ENCODE measurements at regions not wholly inside any gene's neighbourhood (a gene's known extent, or its start where the extent isn't known, plus 50 kb on each side); places are given as distances from the start of the nearest gene placed in this dataset.

DNA sequence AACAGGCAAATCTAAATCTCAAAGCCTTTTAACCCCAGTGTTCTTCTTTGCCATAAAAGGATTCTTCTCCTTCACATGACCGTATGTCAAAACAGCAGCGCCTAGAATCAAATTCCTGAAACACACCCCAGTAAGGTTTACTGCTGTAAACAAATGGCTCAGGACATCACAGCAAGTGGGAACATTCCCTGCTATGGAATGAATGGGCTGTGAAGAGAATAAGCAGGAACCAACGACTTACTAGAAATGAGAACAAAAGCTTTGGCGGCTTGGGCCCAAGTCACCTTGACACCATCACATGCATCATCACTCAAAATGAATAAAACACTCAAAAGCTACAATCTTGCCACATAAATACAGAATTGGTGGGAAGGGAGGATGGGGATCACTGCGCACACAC is 80.4 kb upstream of the SPATA13 start:
- FAIRE-seq = no peak
- TF ChIP-seq POLR2A (IDR thresholded peaks at IDR 0.05; ENCODE audit: low read depth, low read length) = no peak
- no peak for DNase-seq (ENCODE audit: insufficient read length, low spot score)

- FAIRE-seq (no peak), DNase-seq (ENCODE audit: insufficient read length, low spot score) (no peak)
- TF ChIP-seq POLR2A (IDR thresholded peaks at IDR 0.05; ENCODE audit: low read depth, low read length) = no peak
These were observed 79.1 kb upstream of the SPATA13 start for GRCh38 chr13:24081387-24081786.

- no peak for TF ChIP-seq POLR2A (IDR thresholded peaks at IDR 0.05; ENCODE audit: low read depth, low read length)
- DNase-seq (ENCODE audit: insufficient read length, low spot score) (no peak), FAIRE-seq (no peak)
These were observed 77.4 kb upstream of the SPATA13 start for GRCh38 chr13:24083141-24083540.

GRCh38 chr13:24083722-24084421 is 76.6 kb upstream of the SPATA13 start:
- TF ChIP-seq POLR2A (IDR thresholded peaks at IDR 0.05; ENCODE audit: low read depth, low read length) = no peak
- DNase-seq (ENCODE audit: insufficient read length, low spot score) = no peak

GRCh38 chr13:24085662-24086061 is 74.9 kb upstream of the SPATA13 start:
- no peak for FAIRE-seq
- DNase-seq (ENCODE audit: insufficient read length, low spot score) = no peak

More at GRCh38 chr13:24083722-24084421, 76.6 kb upstream of the SPATA13 start:
- no peak for FAIRE-seq

DNA sequence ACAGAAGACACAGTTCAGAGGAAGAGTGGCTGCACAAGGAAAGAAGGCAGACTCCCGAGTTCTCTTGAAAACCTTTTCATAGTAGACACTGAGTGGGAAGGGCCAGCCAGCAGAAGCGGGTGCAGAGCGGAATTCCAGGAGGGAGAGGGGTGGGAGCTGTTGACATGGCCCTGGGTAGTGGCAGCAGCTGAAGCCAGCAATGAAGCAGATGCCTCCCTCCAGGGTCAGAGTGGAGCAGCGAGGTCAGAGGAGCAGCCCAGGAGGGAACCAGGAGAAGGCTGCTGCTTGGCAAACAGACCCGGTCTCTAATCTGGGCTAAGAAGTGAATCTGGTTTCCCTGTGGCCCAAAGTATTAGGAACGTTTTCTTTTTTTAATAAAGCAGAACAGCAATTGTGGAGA is 73.9 kb upstream of the SPATA13 start:
- FAIRE-seq = no peak
- no peak for TF ChIP-seq POLR2A (IDR thresholded peaks at IDR 0.05; ENCODE audit: low read depth, low read length)
- DNase-seq (ENCODE audit: insufficient read length, low spot score) = no peak

More at GRCh38 chr13:24085662-24086061, 74.9 kb upstream of the SPATA13 start:
- TF ChIP-seq POLR2A (IDR thresholded peaks at IDR 0.05; ENCODE audit: low read depth, low read length) = no peak

- FAIRE-seq (no peak), DNase-seq (ENCODE audit: insufficient read length, low spot score) (no peak)
- TF ChIP-seq POLR2A (IDR thresholded peaks at IDR 0.05; ENCODE audit: low read depth, low read length) = no peak
These were observed 72.8 kb upstream of the SPATA13 start for GRCh38 chr13:24087605-24088225.

DNA sequence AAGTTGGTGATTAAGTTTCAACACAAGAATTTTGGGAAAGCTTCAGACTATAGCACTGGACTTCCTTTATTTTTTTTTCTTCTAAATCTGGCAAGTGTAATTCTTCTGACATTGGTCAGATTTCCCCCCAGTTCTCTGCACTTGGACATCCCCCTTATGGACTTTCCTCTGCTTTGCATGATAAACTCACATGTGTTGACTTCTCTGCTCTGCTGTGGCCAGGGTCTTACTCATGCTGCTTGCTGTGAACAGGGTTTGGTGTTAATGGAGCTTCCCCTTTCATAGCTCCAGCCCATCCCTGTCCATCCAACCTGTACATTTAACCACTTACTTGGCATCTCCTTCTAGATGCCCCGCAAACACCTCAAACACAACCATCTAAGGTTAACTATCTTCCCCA is 70.5 kb upstream of the SPATA13 start:
- no peak for DNase-seq (ENCODE audit: insufficient read length, low spot score)
- FAIRE-seq = no peak
- no peak for TF ChIP-seq POLR2A (IDR thresholded peaks at IDR 0.05; ENCODE audit: low read depth, low read length)

GRCh38 chr13:24091080-24091479 is 69.4 kb upstream of the SPATA13 start:
- FAIRE-seq (no peak), DNase-seq (ENCODE audit: insufficient read length, low spot score) (no peak)
- no peak for TF ChIP-seq POLR2A (IDR thresholded peaks at IDR 0.05; ENCODE audit: low read depth, low read length)

- DNase-seq (ENCODE audit: insufficient read length, low spot score) = no peak
- no peak for TF ChIP-seq POLR2A (IDR thresholded peaks at IDR 0.05; ENCODE audit: low read depth, low read length)
- FAIRE-seq = no peak
These were observed 68.4 kb upstream of the SPATA13 start for GRCh38 chr13:24092108-24092507.

DNA sequence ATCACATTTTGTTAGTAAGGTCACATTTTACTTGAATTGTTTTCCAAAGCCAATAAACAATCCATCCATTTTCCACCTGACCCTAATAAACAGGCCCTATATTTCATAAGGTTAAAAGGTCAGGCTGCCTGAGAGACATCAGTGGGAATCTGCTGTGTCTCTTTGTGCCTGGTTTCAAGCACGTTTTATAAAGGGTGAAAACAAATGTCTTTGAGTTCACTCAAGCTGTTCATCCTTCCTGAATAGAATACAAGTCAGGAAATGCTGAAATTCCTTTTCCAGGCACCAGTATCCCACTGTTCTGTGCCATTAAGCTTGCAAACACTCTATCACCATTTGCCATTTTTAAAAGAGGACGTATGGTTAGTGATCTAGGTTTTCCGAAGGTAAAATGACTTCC is 67.5 kb upstream of the SPATA13 start:
- TF ChIP-seq POLR2A (IDR thresholded peaks at IDR 0.05; ENCODE audit: low read depth, low read length) = no peak
- DNase-seq (ENCODE audit: insufficient read length, low spot score) (no peak), FAIRE-seq (no peak)

- TF ChIP-seq POLR2A (IDR thresholded peaks at IDR 0.05; ENCODE audit: low read depth, low read length) = no peak
These were observed 63.9 kb upstream of the SPATA13 start for GRCh38 chr13:24096659-24097058.

DNA sequence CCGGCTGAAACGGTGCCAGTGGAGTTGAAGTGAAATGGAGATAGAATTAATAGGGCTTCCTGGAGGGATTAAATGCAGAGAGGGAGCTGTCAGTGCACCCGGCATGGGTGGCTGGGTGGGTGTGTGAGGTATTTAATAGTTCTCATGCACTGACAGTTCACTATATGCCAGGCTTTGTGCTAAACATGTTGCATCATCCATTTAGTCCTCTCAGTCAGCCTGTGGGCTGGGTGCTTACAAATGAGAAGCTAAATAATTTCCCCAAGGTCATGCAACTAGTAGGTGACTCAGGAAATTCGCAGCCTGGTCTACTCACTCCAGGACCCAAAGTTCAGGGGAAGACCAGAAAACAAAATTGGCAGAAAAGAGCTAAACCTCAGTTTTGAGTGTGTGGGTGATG is 63.5 kb upstream of the SPATA13 start:
- DNase-seq (ENCODE audit: insufficient read length, low spot score) (no peak), FAIRE-seq (no peak)
- no peak for TF ChIP-seq POLR2A (IDR thresholded peaks at IDR 0.05; ENCODE audit: low read depth, low read length)

More at GRCh38 chr13:24096659-24097058, 63.9 kb upstream of the SPATA13 start:
- no peak for FAIRE-seq
- DNase-seq (ENCODE audit: insufficient read length, low spot score) = no peak

DNA sequence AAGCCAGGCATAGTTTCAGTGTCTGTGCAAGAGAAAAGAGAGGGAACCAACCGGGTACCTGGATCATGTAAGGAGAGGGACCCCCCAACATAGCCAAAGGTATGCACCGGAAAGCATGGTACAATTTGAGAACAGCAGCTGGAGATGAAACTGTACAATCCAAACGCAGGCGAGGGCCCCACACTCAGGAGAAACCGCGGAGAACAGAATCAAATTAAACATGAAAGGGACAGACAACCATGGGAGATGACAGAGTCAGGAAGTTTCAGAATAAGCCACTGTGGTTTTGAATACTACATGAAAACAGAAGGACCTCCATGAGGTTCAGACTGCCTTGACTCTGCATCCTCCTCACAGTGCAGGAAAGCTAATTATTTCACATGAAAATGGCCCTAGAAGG is 62.9 kb upstream of the SPATA13 start:
- FAIRE-seq = no peak
- no peak for DNase-seq (ENCODE audit: insufficient read length, low spot score)
- TF ChIP-seq POLR2A (IDR thresholded peaks at IDR 0.05; ENCODE audit: low read depth, low read length) = no peak

- no peak for TF ChIP-seq POLR2A (IDR thresholded peaks at IDR 0.05; ENCODE audit: low read depth, low read length)
These were observed 61.0 kb upstream of the SPATA13 start for GRCh38 chr13:24099490-24099889.

More at GRCh38 chr13:24099490-24099889, 61.0 kb upstream of the SPATA13 start:
- DNase-seq (ENCODE audit: insufficient read length, low spot score) (no peak), FAIRE-seq (no peak)
